HAP-1 (cell line): ENCODE measurements at regions not wholly inside any gene's neighbourhood (a gene's known extent, or its start where the extent isn't known, plus 50 kb on each side); places are given as distances from the start of the nearest gene placed in this dataset.

Experiments used
- DNase-seq, 2 experiments: peaks; one replicate each; pipeline ENCODE4 v3.0.0-alpha.2; 2016 to 2020; ENCODE audit warnings: low spot score in 2 of 2
- H3K27me3 ChIP-seq: fragments of 250-450 bp; sonication (Bioruptor Pico); 2 replicates; pipeline ENCODE4 v1.5.1; 2020; ENCODE audit warnings: low read depth, mild to moderate bottlenecking, moderate library complexity
- H3K36me3 ChIP-seq: fragments of 250-450 bp; sonication (Bioruptor Pico); replicated peaks from 2 replicates; pipeline ENCODE4 v1.5.1; 2020; ENCODE audit warnings: mild to moderate bottlenecking
- H3K4me1 ChIP-seq: fragments of 250-450 bp; sonication (Bioruptor Pico); 2 replicates; pipeline ENCODE4 v1.5.1; 2020; ENCODE audit warnings: mild to moderate bottlenecking
- H3K4me3 ChIP-seq: fragments of 250-450 bp; sonication (Bioruptor Pico); 2 replicates; pipeline ENCODE4 v1.5.1; 2020; ENCODE audit warnings: mild to moderate bottlenecking, moderate library complexity
- H3K9me3 ChIP-seq: fragments of 250-450 bp; sonication (Bioruptor Pico); 2 replicates; pipeline ENCODE4 v1.5.1; 2020; ENCODE audit warnings: mild to moderate bottlenecking, moderate library complexity
- in situ Hi-C: fragments of 300-500 bp; cut with MboI; formaldehyde crosslinking; loops from 3 replicates; pipeline ENCODE4 v1.14.3; 2020; ENCODE audit warnings: low sequenced_read_pairs, inconsistent platforms, mixed read lengths

DNA sequence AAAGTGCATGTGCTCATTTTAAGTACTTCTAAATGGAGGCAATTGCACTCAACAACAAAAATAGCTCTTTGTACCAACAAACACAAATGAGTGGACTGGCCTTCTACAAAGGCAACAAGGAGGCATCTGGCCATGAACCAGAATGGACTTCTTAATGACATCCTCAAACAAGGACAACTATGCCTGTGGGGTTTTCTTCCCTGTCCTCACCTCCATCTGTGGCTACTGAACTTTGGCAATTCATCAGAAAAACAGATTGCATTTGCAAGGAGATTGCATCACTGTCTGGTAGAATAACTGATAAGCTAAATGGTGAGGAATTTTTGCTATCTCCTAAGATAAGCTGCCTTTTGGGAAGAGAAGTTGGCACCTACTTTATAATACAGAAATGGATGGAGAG, 447.3 kb upstream of the CCNG1 start:
- Histone ChIP-seq H3K36me3 (no peaks in the 10 kb centered on the region), H3K27me3 (no peaks in the 10 kb centered on the region), H3K4me1 (no peaks in the 10 kb centered on the region), H3K9me3 (no peaks in the 10 kb centered on the region), H3K4me3 (no peak overlapping the region)
- in situ Hi-C loops, result no loop called here
- DNase-seq, result no peak

DNA sequence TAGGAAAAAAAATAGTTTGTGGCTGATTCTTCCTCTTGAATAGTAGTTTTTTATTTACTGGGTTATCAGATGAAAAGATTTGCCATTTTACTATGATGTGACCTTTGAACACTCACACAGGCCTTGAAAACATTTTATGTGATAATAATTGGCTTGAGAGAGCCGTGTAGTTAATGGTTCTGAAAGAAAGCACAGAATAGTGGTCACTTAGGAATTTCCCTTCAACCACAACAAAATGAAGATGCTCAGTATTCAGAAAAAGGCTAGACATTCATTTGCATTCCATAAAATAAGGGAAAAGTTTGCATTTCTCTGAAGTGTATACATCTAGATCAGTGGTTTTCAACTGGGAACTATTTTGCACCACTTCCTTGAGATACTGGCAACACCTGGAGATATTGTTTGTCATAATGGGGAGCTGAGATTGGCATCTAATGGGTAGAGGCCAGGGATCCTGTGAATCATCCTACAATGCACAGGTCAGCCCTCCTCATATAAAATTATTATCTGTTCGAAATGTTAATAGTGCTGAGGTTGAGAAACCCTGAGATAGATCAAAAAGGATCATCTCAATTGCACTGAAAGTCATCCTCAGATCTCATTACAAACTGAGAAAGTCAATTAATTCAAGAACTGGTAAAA, 446.4 kb upstream of the CCNG1 start:
- Histone ChIP-seq H3K9me3 (no peaks in the 10 kb centered on the region), H3K4me1 (no peaks in the 10 kb centered on the region), H3K27me3 (no peaks in the 10 kb centered on the region), H3K36me3 (no peaks in the 10 kb centered on the region), H3K4me3 (no peak overlapping the region)
- DNase-seq, result no peak
- in situ Hi-C loops, result no loop called here

DNA sequence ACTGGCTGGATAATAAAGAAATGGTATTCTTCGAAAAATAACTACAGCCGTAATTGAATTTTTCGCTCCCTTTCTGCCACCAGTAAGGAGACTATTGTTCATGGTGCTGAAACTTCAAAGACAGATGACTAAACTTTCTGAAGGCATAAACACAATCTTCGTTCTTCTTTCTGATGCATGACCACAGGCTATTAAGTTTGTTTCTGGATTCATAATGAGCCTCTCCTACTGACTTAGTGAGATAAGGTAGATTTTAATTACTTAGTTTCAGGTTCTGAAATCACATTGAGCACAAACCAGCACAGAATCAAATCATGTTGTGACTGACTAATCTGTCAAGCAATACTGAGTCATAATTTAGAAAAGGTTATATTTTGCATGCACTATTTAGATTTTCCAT, 441.8 kb upstream of the CCNG1 start:
- in situ Hi-C loops, result no loop called here
- Histone ChIP-seq H3K27me3 (no peaks in the 10 kb centered on the region), H3K36me3 (no peaks in the 10 kb centered on the region), H3K9me3 (no peaks in the 10 kb centered on the region), H3K4me1 (no peaks in the 10 kb centered on the region), H3K4me3 (no peak overlapping the region)
- no peak for DNase-seq

DNA sequence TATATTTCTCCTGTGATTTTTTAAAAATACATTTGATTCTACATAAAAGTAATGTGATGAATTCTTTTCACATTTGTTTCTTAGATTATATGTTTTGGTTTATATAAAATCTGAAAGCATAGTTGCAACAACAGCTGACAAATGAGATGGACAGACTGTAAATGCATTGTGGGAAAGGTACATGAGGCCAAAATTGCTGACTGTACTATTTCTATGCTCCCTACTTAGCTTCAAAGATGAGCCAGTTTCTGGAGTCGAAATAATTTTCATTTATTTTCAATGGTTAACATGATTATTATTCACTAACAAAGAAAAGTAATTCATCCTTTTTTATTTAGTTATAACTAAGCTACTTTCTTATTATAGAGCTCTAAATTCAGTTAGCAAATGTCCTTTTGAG, 441.3 kb upstream of the CCNG1 start:
- Histone ChIP-seq H3K4me3 (no peak overlapping the region), H3K36me3 (no peaks in the 10 kb centered on the region), H3K27me3 (no peaks in the 10 kb centered on the region), H3K4me1 (no peaks in the 10 kb centered on the region), H3K9me3 (no peaks in the 10 kb centered on the region)
- in situ Hi-C loops, result no loop called here
- no peak for DNase-seq

DNA sequence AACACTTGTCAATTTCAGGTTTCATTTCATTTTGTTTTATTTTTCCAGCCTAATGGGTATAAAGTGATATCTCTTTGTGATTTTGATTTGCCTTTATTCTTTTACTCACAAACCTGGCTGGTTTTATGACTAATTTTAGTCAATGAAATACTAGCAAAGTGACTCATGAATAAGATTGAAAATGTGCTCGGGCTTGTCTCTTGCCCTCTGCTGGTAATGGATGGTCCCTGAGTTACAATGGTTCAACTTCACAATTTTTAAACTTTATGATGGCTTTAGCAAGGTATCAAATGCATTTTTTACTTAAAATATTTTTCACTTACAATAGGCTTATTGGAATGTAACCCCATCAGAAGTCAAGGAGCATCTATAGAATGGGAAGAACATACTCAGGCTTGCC, 431.4 kb upstream of the CCNG1 start:
- no peaks in the 10 kb centered on the region for H3K36me3 ChIP-seq
- H3K27me3 ChIP-seq, result no peaks in the 10 kb centered on the region
- no peaks in the 10 kb centered on the region for H3K9me3 ChIP-seq
- H3K4me1 ChIP-seq, result no peaks in the 10 kb centered on the region
- in situ Hi-C loops, result no loop called here
- H3K4me3 ChIP-seq, result no peak overlapping the region
- no peak for DNase-seq

DNA sequence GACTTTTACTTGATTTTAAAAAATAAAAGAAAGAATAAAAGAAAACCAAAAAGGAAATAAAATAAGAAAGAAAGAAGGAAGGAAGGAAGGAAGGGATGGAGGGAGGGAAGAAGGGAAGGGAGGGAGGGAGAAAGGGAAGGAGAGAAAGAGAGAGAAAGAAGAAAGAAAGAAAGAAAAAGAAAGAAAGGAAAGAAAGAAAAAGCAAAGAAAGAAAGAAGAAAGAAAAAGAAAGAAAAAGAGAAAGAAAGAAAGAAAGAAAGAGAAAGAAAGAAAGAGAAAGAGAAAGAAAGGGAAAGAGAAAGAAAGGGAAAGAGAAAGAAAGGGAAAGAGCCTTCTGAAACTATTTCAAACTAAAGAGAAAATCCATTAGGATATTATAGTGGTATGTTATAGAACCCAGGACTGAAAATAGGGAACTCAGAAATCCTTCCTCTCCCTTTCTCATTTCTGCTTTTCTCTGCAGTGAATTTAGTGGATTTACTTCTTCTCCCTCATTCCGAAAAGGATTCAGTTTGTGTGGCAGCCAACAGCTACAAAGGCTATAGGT, 414.7 kb upstream of the CCNG1 start:
- Histone ChIP-seq H3K36me3 (no peaks in the 10 kb centered on the region), H3K4me3 (no peak overlapping the region), H3K9me3 (no peaks in the 10 kb centered on the region), H3K27me3 (no peaks in the 10 kb centered on the region), H3K4me1 (no peaks in the 10 kb centered on the region)
- DNase-seq, result no peak
- in situ Hi-C loops, result no loop called here

DNA sequence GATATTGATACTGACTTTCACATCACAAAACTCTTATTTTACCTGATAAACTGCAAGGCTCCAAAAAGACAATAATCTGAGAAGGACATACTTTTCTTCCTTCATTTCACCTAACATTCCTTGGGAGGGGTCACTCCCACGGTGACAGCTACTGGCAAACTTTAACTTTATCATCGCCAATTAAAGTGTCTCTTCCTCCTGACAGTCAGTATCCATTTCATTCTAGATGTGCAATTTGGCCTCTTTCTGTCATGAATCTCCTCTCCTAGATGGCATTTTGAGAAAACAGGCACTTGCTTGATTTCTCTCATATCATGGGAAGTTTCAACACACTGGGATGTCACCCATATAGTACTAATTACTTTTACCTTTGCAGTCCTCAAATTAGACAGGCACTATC, 413.5 kb upstream of the CCNG1 start:
- no peaks in the 10 kb centered on the region for H3K9me3 ChIP-seq
- no peak for DNase-seq
- in situ Hi-C loops, result no loop called here
- no peaks in the 10 kb centered on the region for H3K36me3 ChIP-seq
- no peak overlapping the region for H3K4me3 ChIP-seq
- H3K27me3 ChIP-seq, result no peaks in the 10 kb centered on the region
- H3K4me1 ChIP-seq, result no peaks in the 10 kb centered on the region

DNA sequence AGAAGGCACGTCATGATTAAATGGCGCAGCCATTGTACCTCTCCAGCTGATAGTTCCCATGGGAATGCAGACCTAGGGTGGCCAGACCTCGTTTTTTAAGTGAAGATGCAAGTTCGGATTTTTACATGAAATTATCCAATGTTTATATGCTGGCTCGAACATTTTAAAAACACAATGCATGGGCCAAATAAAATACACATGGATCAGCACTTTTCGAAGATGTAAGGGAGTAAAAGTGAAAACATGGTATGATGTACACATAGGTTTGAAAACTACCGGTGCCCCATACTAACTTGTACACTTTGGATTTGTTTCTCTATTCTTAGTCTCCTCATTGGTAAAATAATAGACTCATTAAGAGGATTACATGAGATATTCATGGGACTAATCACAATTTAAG, 412.5 kb upstream of the CCNG1 start:
- Histone ChIP-seq H3K36me3 (no peaks in the 10 kb centered on the region), H3K9me3 (no peaks in the 10 kb centered on the region), H3K27me3 (no peaks in the 10 kb centered on the region), H3K4me3 (no peak overlapping the region), H3K4me1 (no peaks in the 10 kb centered on the region)
- DNase-seq, result no peak
- in situ Hi-C loops, result no loop called here

DNA sequence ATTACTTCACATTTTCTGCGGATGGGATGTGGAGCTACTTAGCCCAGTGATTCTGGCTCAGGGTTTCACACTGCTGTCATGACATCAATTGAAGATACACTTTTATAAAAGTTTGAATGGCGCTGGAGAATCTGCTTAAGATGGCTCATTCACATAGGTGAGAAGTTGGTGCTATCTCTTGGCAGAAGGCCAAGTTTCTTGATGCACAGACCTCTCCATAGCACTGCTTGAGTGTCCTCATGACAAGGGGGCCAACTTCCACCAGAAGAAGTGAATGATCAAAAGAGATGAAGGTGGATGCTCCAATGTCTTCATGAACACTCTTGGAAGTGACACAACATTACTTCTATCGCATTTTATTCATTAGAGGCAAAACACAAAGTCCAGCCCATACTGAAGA, 403.7 kb upstream of the CCNG1 start:
- no peaks in the 10 kb centered on the region for H3K9me3 ChIP-seq
- no peaks in the 10 kb centered on the region for H3K27me3 ChIP-seq
- no peaks in the 10 kb centered on the region for H3K36me3 ChIP-seq
- in situ Hi-C loops, result no loop called here
- H3K4me3 ChIP-seq, result no peak overlapping the region
- DNase-seq, result no peak
- H3K4me1 ChIP-seq, result no peaks in the 10 kb centered on the region

DNA sequence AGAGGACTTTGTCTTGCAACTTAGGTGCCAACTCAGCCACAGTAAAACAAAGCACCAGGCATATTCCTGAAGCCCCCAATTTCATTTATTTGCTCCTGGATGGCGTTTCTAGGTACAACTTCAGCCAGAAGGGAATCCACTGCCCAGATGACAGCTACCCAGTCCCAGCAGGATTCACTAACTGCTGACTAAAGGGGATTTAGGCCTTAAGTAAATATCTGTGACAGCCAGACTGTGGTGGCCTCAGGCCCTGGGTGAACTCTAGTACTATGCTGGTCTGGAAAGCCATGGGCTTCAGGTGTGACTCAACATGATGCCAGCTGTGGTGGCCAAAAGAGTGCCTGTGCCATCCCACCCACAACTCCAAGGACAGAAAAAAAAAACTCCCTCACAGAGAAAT, 396.1 kb upstream of the CCNG1 start:
- no peaks in the 10 kb centered on the region for H3K9me3 ChIP-seq
- in situ Hi-C loops, result no loop called here
- no peak for DNase-seq
- H3K27me3 ChIP-seq, result no peaks in the 10 kb centered on the region
- no peaks in the 10 kb centered on the region for H3K4me1 ChIP-seq
- H3K36me3 ChIP-seq, result no peaks in the 10 kb centered on the region
- no peak overlapping the region for H3K4me3 ChIP-seq

DNA sequence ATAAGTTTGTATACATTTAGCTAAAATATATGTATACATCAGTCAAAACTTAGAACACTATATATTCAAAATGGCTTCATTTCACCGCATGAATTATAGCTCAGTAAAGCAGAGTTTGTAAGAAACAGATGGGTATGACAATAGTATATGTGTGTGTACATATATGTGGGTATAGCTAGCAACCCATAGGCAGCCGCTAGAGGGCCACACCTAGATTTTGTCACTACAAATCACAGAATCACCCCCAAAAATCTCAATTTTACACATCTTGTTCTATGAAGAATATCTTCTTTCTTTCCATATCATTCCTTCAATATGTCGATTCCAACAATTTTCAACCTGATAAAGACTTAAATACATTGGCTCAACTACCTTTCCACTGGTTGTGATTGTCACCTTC, 357.8 kb upstream of the CCNG1 start:
- no peaks in the 10 kb centered on the region; the same call in 1 of the 2 replicates for H3K9me3 ChIP-seq
- H3K4me1 ChIP-seq, result no peaks in the 10 kb centered on the region
- H3K36me3 ChIP-seq, result no peaks in the 10 kb centered on the region
- in situ Hi-C loops, result no loop called here
- H3K4me3 ChIP-seq, result no peak overlapping the region
- H3K27me3 ChIP-seq, result no peaks in the 10 kb centered on the region
- DNase-seq, result peak; percentile 17 to 46

DNA sequence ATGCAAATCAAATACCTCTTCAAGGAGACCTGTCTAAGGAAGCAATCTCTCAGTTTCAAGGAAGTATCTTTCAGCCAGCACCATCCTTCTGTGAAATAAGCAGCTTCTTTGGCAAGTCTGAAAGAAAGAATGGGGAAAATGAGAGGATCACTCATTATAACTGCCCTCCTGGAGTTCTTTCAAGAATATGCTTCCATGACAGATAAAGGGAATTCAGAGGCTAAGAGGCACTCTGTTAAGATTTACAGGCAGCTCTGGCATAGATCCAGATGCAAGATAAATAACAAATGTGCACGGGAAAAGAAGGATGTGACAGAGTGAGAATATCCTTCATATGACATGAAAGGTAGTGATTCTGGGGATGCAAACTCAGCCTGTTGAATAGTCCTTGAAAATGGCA, 348.2 kb upstream of the CCNG1 start:
- H3K4me3 ChIP-seq, result no peak overlapping the region
- peaks cover 2% of the 10 kb centered on the region; the same call in 1 of the 2 replicates for H3K4me1 ChIP-seq
- no peaks in the 10 kb centered on the region for H3K36me3 ChIP-seq
- DNase-seq, result peak in 1 of 2 experiments; percentile 18
- no peaks in the 10 kb centered on the region for H3K9me3 ChIP-seq
- in situ Hi-C loops, result no loop called here
- no peaks in the 10 kb centered on the region for H3K27me3 ChIP-seq

DNA sequence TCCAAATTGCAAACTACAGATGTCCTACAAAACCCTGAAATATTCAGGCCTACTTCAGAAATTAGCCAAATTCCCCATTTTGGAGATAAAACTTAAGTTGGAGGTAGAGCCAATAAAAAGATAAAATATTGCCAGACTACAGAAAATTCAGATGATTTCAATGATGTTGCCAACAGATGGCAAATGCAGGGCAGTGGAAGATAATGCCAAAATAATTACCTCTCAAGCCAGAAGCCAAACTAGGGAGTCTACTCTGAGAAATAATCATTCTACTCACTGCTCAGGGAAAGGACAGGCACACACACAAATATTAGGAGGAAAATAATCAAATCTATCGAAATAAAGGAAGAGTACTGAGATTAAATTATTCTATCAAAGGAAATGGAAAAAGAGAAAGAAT, 347.5 kb upstream of the CCNG1 start:
- Histone ChIP-seq H3K36me3 (no peaks in the 10 kb centered on the region), H3K4me1 (peaks cover 2% of the 10 kb centered on the region; the same call in 1 of the 2 replicates), H3K4me3 (no peak overlapping the region), H3K27me3 (no peaks in the 10 kb centered on the region), H3K9me3 (no peaks in the 10 kb centered on the region)
- in situ Hi-C loops, result no loop called here
- DNase-seq, result no peak

DNA sequence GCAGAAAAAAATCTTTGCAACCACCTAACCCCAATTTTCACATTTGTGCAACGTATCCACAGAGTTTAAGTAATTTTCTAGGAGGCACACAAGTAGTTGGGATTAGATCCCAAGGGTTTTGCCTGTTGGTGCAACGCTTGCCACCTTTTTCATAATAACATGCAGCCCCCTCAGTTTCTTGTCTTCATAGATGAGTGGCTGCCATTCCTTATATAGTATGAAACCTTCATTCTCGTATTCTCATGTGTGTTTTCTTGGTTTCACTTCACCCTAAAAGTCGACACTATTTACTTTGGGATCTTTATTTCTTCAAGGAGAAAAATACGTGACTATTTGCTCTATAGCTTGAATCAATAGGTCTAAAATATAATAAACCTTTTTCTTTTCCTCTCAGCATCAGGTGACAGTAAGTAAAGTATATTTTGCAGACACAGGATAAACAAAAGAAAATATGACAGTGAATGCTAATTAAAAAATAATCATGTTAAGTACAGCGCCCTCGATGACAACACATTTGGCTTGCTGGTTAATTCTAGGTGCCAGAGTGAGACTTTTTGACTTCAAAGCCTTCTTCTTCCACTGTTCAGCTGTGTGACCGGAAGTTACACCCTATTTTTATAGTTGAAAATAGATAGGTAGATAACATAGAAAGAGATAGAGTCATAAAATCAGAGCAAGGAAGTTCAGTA, 342.8 kb upstream of the CCNG1 start:
- H3K27me3 ChIP-seq, result no peaks in the 10 kb centered on the region
- no peaks in the 10 kb centered on the region for H3K9me3 ChIP-seq
- no peaks in the 10 kb centered on the region for H3K4me1 ChIP-seq
- no peaks in the 10 kb centered on the region for H3K36me3 ChIP-seq
- no peak overlapping the region for H3K4me3 ChIP-seq
- no peak for DNase-seq
- in situ Hi-C loops, result no loop called here
